Heart left ventricle (tissue), 13 donors: ENCODE measurements at regions not wholly inside any gene's neighbourhood (a gene's known extent, or its start where the extent isn't known, plus 50 kb on each side); places are given as distances from the start of the nearest gene placed in this dataset.

Experiments used
- CTCF ChIP-seq, 12 donors: fragments of 200-600 bp; sonication (generic) in 4 of 12; IDR thresholded peaks; one replicate each; pipeline versions ENCODE4 v1.5.0 to v1.8.0; 2018 to 2022; ENCODE audit warnings: antibody characterized with exemption in 12 of 12, mild to moderate bottlenecking in 5 of 12
- POLR2A ChIP-seq, 2 donors: fragments of 450-650 bp; IDR thresholded peaks; one replicate each; pipeline ENCODE4 v1.6.1; 2017; ENCODE audit warnings: antibody characterized with exemption in 2 of 2, mild to moderate bottlenecking in 2 of 2, moderate library complexity in 2 of 2
- donor health status: ischemic (EF 13 %, LVEDD 7.1; RV severe dilation, severe dysfunction).
- donor health status: DM: no; HTN: yes; CAD: no.
- donor health status: DM: no; HTN: no; CAD: no.
- donor health status: ischemic (EF 25% LVEDD 6.9; RV normal size, moderate dysfunction).
- donor health status: ischemic (EF 25% LVEDD 5.7; RV mildly dilated, moderate dysfunction).
- donor health status: ischemic (EF 35%, LVEDD 5.7; RV mildly dilated, moderate dysfunction).
- donor health status: nonischemic (EF 11% LVEDD 7.7; RV severe dilation, severe dysfunction).
- donor health status: DM: yes; HTN: yes; CAD: no.
- donor health status: PGD.
- donor health status: ischemic (EF 29% LVEDD 5.4; RV normal size, mild dysfunction).
- donor health status: nonischemic (EF 23%, LVEDD 6.1; RV moderate dilation, normal function).

- no peak for TF ChIP-seq CTCF (IDR thresholded peaks at IDR 0.05)
- no peak for TF ChIP-seq POLR2A (IDR thresholded peaks at IDR 0.05)
Observed at GRCh38 chr10:10777279-10777678, 240.4 kb upstream of the CELF2 start.
